Right lobe of liver (tissue), 4 donors: ENCODE measurements at regions not wholly inside any gene's neighbourhood (a gene's known extent, or its start where the extent isn't known, plus 50 kb on each side); places are given as distances from the start of the nearest gene placed in this dataset.

Source experiments
- POLR2A ChIP-seq: fragments of 450-650 bp; IDR thresholded peaks from one replicate; pipeline ENCODE4 v1.6.1; 2017; ENCODE audit warnings: antibody characterized with exemption, mild to moderate bottlenecking
- TF ChIP-seq, protein P1 (sequence below), 4 donors: fragments of 200-600 bp in 3 of 4; fragments of 450-650 bp in 1 of 4; IDR thresholded peaks; one replicate each; pipeline versions ENCODE4 v1.5.1 to v1.8.0; 2016 to 2022; ENCODE audit warnings: antibody characterized with exemption in 4 of 4, mild to moderate bottlenecking in 2 of 4
- donor health status: DM: no; HTN: no; CAD: no.
- donor health status: DM: no; HTN: no; CAD: no.
- donor health status: DM: no; HTN: yes; CAD: no.

DNA sequence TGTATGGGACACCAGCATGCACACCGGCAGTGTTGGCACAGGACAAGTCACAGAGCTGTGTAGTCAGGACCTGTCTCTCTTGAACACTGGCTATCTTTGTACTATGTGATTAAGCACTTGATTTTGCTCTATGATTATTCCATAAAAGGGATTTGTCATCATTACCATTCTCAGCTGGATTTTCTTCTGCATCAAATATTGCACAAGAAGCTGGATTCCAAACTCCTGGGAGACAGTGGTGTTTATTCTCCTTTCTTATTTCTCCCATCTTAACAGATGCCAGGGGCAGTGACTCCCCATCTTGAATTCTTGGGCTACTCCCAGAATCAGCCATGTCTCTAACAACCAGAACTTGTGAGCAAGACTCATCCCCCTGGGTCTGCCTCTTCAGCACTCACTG lies 62.5 kb upstream of the GNAZ start:
- TF ChIP-seq, protein P1, sequence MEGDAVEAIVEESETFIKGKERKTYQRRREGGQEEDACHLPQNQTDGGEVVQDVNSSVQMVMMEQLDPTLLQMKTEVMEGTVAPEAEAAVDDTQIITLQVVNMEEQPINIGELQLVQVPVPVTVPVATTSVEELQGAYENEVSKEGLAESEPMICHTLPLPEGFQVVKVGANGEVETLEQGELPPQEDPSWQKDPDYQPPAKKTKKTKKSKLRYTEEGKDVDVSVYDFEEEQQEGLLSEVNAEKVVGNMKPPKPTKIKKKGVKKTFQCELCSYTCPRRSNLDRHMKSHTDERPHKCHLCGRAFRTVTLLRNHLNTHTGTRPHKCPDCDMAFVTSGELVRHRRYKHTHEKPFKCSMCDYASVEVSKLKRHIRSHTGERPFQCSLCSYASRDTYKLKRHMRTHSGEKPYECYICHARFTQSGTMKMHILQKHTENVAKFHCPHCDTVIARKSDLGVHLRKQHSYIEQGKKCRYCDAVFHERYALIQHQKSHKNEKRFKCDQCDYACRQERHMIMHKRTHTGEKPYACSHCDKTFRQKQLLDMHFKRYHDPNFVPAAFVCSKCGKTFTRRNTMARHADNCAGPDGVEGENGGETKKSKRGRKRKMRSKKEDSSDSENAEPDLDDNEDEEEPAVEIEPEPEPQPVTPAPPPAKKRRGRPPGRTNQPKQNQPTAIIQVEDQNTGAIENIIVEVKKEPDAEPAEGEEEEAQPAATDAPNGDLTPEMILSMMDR (IDR thresholded peaks at IDR 0.05) = no peak
- TF ChIP-seq POLR2A = no peak
